ENCODE measurements at regions not wholly inside any gene's neighbourhood (a gene's known extent, or its start where the extent isn't known, plus 50 kb on each side); places are given as distances from the start of the nearest gene placed in this dataset.

- no peak overlapping the region for H3K27ac ChIP-seq (ENCODE audit: insufficient read length, low read depth, low read length)
Observed at GRCh38 chr5:6251565-6252102, 126.7 kb downstream of the MED10 start.

More at GRCh38 chr5:6251565-6252102, 126.7 kb downstream of the MED10 start:
- Histone ChIP-seq H2BK20ac (ENCODE audit: low read depth, low read length, poor library complexity, severe bottlenecking) (no peak overlapping the region), H3K14ac (ENCODE audit: insufficient read depth, low read length) (no peak overlapping the region), H4K5ac (ENCODE audit: insufficient read length, low read depth, low read length) (no peak overlapping the region), H3K4me1 (ENCODE audit: insufficient read depth, low read length) (no peaks in the 10 kb centered on the region), H2BK12ac (ENCODE audit: insufficient read length, low read depth, low read length) (no peak overlapping the region), H4K20me1 (ENCODE audit: control insufficient read depth, insufficient read depth, insufficient read length) (no peaks in the 10 kb centered on the region), H3K23me2 (ENCODE audit: insufficient read length, low read depth, low read length, poor library complexity, severe bottlenecking) (no peaks in the 10 kb centered on the region), H3K56ac (ENCODE audit: insufficient read length, low read depth, low read length) (no peak overlapping the region), H3K4ac (ENCODE audit: low read depth, low read length) (no peak overlapping the region), H4K8ac (replicated peaks; ENCODE audit: insufficient read length, low read depth, low read length) (no peak overlapping the region), H2BK120ac (ENCODE audit: low read depth, low read length, poor library complexity, severe bottlenecking) (no peak overlapping the region), H3K79me1 (ENCODE audit: insufficient read depth, low read depth, low read length, poor library complexity, severe bottlenecking) (no peaks in the 10 kb centered on the region), H3T11ph (ENCODE audit: low read length) (no peak overlapping the region), H3K27me3 (ENCODE audit: insufficient read depth, low read length) (no peaks in the 10 kb centered on the region), H3K4me2 (ENCODE audit: insufficient read depth, insufficient read length, low read length) (no peak overlapping the region), H2BK15ac (ENCODE audit: low read depth, low read length) (no peak overlapping the region), H3K23ac (ENCODE audit: insufficient read length, low read depth, low read length) (no peak overlapping the region), H2AFZ (ENCODE audit: low read length) (no peak overlapping the region), H4K91ac (ENCODE audit: insufficient read length, low read depth, low read length) (no peak overlapping the region), H2BK5ac (ENCODE audit: insufficient read length, low read length) (no peak overlapping the region), H3K79me2 (ENCODE audit: insufficient read depth, low read length) (no peaks in the 10 kb centered on the region), H3K18ac (ENCODE audit: insufficient read length, low read depth, low read length) (no peak overlapping the region), H3K9me3 (ENCODE audit: control insufficient read depth, low read depth, low read length) (no peaks in the 10 kb centered on the region), H3K9ac (ENCODE audit: extremely low read depth, insufficient read length, low read length) (no peak overlapping the region), H2AK5ac (ENCODE audit: insufficient read length, low read length) (no peak overlapping the region)
- Mint-ChIP-seq H3K36me3 (ENCODE audit: insufficient read depth in 1 of 3, low read depth in 3 of 3) (no peaks in the 10 kb centered on the region; a peak in 1 of 7 replicates), H3K27me3 (ENCODE audit: low read depth) (peaks cover 4% of the 10 kb centered on the region), H3K27ac (no peak overlapping the region), H3K4me3 (no peak overlapping the region), H3K9me3 (peaks cover 0 to 4% of the 10 kb centered on the region in 2 experiments; a peak in 2 of 5 replicates), H3K4me1 (peaks cover 0 to 7% of the 10 kb centered on the region in 2 experiments; a peak in 1 of 4 replicates)
- TF ChIP-seq, protein P1, sequence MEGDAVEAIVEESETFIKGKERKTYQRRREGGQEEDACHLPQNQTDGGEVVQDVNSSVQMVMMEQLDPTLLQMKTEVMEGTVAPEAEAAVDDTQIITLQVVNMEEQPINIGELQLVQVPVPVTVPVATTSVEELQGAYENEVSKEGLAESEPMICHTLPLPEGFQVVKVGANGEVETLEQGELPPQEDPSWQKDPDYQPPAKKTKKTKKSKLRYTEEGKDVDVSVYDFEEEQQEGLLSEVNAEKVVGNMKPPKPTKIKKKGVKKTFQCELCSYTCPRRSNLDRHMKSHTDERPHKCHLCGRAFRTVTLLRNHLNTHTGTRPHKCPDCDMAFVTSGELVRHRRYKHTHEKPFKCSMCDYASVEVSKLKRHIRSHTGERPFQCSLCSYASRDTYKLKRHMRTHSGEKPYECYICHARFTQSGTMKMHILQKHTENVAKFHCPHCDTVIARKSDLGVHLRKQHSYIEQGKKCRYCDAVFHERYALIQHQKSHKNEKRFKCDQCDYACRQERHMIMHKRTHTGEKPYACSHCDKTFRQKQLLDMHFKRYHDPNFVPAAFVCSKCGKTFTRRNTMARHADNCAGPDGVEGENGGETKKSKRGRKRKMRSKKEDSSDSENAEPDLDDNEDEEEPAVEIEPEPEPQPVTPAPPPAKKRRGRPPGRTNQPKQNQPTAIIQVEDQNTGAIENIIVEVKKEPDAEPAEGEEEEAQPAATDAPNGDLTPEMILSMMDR (conservative IDR thresholded peaks at IDR 0.05): no peak
- no peak for DNase-seq
- WGBS (ENCODE audit: extremely low coverage, insufficient read length, low lambda C conversion rate): no CpG with 5 or more reads among the region's 7 CpGs
